ENCODE measurements at regions not wholly inside any gene's neighbourhood (a gene's known extent, or its start where the extent isn't known, plus 50 kb on each side); places are given as distances from the start of the nearest gene placed in this dataset.

DNA sequence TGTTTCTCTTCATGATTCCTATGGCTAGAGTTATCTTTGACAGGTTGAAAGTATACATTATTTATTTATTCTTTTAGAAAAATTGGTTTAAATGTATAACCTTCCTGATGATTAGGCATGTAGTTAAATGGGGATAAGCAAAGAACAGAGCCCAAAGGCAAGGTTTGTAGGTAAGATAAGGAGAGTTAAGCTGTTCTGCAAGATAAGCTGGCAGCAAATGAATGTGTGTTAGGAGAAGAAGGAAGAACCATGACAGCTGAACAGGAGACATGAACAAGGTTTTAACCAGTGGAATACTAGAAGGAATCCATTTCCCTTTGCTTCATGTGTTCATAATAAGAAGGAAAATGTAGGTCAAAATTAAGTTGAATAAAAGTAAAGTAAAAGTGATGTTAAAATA is 1330.1 kb upstream of the USP15 start:
- DNase-seq, result no peak

DNA sequence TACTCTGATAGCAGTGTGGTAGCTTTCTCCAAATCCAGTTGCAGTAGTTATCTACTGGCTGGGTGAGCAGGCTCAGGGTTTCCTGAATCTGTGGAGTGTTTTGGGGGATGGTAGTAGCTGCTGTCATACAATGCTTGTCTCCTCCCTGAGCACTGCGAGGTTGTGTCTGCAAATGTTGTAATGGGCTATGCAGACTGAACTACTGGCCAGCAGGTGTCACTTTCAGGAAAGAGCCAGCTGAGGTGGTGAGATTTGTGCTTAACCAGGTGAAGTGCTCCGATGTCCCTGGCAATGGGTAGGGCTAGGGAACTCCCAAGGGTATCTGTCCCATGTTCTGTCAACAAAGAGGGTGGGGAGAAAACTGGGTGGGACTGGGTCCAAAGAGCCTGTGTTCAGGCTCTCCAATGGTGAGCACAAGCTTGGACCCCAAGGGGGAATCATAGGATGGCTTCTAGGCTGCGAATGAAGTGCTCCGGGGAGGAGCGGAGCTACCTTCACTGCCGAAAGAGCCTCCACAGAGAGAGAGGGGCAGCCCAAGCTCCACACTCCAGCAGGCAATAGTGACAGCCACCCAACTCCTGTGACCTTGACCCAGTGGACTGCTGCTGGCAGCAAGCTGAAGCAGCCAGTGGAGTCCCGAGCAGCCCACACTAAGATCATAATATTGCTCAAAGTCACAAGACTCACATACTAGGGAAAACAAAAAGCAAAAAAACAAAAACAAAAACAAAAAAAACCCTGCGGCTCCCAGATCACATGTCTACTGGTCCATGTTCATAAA is 1324.0 kb upstream of the USP15 start:
- DNase-seq, result no peak

DNA sequence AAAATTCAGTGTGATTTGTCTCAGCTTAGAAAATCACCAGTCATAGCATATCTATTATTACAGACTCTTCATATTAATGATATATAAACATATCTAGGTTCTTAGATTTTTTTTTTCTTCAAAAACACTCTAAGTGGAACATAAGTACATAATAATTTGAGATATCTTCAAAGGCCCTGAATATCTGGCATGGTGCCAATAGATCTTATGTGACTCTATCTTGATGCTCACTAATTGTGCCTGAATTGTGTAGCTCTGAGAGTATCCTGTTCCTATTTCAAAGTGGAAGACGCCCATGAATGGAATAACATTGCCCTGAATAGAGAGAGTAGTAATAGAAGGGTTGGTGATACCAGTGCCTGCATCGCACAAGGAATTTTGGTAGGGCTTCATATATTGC is 1312.7 kb upstream of the USP15 start:
- no peak for DNase-seq

DNA sequence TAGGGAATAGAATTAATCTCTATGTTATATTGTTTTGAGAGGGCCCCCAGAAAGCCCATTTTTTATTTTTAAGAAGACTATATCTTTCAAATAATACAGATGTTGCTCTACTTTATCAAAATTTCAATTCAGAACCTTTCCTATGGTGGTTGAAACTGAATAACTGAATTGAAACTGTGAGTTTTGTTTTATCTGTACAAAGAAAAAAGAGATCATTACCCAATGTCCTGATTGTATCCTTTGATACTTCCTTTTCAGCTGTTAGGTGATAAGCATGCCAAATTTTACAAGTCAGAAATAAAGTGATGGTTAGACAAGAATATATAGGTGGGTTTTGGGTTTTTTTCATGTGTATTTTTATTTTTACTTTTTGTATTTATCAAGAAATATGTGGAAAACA is 1293.1 kb upstream of the USP15 start:
- DNase-seq, result no peak

DNA sequence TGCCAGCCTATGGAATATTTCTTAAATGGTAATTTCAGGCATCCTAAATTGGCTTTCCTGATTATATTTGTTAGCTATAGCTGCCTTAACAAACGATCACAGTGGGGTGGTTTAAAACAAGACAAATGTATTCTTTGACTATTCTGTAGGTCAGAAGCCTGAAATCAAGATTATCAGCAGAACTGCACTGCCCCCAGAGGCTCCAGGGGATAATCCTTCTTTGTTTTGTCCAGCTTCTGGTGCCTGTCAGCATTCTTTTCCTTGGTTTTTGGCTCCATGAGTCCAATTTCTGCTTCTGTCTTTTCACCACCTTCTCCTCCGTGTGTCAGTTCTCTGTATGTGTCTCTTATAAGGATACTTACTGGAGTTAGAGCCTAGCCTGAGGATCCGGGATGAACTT is 1282.2 kb upstream of the USP15 start:
- no peak for DNase-seq

DNA sequence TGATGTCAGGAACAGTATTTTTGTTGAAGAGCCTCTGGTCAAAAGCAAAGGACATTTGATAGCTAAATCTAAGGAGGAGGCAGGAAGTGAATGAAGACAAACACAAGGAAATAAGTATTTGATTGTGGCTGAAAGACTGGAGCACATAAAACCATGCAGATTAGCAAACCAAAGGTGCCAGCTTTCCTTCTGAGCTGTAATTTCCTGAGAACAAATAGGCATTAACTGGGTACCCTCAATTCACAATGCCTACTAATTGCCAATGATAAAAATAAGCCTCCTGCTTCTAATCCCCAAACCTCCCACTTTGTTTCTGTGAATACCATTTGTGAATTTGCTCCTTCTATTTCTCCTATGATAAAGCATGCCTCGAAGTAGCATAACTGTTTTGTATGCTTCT is 1279.6 kb upstream of the USP15 start:
- no peak for DNase-seq

DNA sequence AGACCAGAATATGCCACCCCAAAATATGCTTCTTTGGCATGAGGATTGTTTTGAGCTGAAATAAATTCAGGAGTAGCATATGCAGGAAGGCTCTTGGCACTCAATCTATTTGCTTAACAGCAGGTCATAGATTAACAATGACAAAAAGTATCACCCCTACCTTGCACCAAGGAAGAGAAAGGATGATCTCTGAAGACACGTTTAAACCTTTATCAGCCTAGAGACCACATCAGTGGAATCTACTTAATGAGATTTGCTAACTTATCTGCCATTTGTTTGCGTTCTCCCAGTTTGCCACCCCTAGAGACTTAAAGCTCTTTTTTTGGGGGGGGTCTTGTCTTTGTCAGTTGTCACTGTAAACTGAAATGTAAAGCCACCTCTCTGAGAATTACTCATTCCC is 1278.7 kb upstream of the USP15 start:
- no peak for DNase-seq

DNA sequence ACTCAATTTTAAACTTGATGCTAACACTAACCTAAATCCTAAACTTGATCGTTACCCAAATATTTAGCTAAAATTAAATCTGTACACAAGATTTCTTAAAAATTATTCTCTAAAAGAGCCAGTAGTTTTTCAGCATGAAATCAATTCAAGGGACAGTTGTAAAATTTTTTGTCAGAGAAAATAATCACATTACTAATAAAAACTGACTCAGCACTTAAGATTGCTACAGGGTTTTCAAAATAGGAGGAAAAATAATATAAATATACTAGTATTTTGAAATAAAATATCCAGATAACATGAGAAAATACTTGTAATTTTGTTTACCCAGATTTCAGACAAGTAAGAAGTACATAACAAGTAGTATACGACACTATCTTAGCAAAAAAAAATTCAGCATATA is 1268.1 kb upstream of the USP15 start:
- DNase-seq, result no peak

DNA sequence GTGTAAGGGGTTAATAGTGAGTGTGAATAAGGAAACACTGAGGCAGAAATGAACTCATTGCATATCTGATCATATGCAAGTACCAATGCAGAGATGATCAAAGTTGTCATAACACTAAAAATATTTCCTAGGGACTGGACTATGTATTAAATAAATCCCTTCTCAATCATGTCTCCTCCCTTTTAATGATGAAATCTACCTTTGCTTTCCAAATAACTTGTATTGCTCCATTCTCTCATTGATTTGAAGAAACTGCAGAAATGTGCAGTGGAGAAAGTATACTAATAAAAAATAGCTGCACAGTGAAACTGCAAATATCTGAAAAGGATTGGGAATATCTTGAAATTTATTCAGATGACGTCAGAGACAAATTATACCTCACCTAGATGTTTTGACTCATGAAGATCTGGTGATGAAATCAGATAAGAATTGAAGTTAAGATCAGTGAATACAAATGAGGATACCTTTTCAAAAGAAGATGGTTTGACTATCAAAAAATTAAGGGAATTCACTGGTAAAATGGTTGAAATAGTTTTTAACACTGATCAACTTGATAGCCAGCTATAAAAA is 1264.9 kb upstream of the USP15 start:
- DNase-seq, result no peak

DNA sequence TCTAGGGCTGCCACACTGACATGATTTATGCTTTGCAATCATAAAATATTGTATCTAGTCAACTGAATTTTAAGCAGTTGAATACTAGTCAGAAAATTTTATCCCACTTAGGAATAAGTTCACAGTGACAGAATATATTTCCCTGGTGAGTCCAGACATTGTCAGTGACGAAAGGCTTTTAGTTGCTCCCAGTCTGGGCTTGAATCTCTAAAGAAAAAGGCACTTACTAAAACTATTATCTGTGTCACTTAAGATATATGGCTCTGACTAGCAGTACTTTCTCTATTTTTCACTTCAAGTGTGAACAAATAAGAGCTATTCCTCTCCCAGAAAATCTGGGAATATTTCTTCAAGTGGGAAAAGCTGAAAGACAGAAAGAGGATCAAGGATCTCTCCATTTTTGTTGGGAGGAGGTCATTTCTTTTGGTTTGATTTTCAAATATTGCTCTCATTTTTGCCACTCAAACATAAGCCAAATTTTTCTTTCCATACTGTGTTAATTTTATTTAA is 1262.3 kb upstream of the USP15 start:
- peak; percentile 24 for DNase-seq

DNA sequence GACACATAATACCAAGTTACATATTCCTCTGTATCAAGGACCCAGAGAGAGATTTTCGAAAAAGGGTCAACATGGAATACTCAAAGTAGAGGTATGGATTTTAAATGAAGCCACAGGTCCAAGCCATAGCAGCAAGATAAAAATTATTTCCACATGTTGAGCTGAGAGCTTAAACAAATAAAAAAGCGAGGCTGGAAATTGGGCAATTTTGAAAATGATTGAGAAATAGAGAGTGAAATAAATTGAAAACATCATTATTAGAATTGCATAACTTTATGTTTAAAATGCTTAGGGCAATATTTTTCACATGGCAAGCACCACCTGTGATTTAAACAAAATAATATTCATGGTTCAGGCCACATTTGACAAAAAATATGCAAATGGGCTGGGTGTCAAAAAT is 1251.0 kb upstream of the USP15 start:
- no peak for DNase-seq

DNA sequence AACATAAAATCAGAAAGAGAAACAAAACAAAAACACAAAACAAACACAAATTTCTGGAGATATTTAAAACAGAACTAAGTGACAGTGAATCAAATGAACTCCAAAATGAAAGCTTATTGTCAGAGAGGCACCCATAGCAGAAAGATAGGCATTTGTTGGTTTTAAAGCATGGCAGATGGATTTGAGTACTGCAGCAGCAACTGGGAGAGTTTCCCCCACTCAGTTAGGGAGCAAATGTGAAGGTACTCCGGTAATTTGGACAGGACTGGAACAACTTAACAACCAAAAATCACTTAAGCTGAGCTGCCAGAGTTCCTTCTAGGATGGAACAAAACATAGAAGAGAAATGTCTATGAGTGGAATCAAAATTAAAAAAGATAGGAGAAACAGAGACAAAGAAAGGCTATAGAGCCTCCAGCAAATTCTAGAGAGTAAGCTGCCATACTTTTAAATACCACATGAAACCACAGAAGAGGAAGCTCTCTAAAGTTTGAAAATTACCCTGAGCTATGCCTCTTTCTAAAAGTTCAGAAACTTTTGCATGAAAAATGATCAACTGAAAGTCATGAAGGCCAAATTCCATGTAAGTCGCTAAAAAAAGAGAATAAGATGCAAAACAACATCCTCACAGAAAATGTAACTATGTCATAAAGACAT is 1248.3 kb upstream of the USP15 start:
- DNase-seq, result no peak

DNA sequence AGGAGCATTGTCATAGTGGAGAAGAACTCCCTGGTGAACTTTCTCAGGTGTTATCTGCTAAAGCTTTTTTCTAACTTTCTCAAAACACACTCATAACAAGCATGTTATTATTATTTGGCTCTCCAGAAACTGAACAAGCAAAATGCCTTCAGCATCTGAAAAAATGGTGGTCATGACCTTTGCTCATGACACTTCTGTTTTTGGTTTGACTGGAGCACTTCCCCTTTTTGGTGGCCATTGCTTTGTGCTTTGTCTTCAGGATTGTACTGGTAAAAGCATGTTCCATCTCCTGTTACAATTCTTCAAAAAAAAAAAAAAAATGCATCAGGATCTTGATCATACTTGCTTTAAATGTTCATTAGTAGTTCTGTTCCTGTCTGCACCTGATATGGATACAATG is 1241.6 kb upstream of the USP15 start:
- no peak for DNase-seq

DNA sequence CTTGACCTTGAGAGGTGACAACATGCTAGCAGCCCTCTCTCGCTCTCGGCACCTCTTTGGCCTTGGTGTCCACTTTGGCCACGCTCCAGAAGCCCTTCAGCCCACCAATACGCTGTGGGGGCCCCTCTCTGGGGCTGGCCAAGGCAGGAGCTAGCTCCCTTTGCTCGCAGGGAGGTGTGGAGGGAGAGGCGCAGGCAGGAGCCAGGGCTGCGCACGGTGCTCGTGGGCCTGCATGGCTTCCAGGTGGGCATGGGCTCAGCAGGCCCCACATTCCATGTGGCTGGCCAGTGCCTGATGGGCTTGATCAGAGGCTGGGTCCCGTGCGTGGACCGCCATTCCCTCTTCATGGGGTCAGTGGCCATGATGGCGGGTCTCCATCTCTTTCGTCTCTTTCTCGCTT is 1237.0 kb upstream of the USP15 start:
- DNase-seq, result no peak

DNA sequence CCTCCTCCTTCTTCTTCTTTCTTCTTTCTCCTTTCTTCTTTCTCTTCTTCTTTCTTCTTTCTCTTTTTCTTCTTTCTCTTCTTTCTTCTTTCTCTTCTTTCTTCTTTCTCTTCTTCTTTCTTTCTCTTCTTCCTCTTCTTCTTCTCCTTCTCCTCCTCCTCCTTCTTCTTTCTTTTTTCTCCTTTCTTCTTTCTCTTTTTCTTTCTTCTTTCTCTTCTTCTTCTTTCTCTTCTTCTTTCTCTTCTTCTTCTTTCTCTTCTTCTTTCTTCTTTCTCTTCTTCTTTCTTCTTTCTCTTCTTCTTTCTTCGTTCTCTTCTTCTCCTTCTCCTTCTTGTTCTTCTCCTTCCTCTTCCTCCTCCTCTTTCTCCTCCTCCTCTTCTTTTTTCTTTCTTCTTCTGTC is 1230.7 kb upstream of the USP15 start:
- DNase-seq, result no peak

DNA sequence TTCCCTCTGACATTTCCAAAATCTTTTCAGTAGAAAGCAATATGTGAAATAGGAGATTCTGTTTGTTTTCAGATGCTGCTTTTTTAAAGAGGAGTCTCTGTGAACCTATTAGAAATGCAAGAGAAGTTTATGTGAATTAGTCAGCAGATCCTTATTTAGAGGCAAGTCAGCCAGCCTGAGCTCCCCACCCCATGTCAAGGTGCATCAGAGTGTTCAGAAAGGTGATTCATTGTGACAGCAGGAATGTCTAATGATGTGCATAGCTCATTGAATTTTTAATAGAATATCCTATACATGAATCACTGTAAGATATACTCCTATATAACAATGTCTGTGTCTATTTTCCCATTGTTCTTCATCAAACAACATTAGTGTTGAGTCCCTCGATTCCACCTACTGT is 1222.4 kb upstream of the USP15 start:
- DNase-seq, result peak; percentile 42

DNA sequence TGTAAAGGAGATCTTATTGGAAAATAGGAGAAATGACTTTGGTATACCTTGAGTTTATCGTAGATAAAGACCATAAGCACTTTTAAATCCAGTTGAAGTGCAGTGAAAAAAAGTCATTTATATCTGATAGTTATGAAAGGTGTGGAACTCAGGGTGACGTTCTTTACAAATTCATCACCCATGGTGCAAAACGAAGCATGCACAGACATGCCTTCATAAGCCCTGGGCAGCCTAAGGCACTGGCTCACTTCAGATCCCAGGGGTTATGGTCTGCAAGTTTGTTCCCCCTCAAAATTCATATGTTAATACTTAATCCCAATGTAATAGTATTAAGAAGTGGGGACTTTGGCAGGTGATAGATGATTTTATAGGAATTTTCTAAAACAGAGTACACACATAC is 1216.4 kb upstream of the USP15 start:
- no peak for DNase-seq

DNA sequence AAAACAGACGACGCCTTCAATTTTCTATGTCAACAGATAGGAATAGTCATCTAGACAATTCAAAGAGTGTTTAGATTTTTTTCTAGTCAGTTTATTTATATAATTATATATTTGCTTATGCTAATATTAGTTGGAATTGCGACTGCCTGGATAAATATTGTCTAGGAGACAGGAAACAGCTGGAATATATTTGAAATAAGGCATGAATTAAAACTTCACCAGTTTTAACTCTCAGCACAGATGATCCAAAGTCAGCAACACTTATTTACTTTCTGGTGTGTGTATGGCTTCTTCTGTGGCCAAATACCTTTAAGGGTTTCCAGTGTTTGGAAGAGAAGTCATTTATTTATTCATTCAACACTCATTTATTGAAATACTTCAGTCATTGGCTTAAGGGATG is 1215.4 kb upstream of the USP15 start:
- DNase-seq, result no peak

DNA sequence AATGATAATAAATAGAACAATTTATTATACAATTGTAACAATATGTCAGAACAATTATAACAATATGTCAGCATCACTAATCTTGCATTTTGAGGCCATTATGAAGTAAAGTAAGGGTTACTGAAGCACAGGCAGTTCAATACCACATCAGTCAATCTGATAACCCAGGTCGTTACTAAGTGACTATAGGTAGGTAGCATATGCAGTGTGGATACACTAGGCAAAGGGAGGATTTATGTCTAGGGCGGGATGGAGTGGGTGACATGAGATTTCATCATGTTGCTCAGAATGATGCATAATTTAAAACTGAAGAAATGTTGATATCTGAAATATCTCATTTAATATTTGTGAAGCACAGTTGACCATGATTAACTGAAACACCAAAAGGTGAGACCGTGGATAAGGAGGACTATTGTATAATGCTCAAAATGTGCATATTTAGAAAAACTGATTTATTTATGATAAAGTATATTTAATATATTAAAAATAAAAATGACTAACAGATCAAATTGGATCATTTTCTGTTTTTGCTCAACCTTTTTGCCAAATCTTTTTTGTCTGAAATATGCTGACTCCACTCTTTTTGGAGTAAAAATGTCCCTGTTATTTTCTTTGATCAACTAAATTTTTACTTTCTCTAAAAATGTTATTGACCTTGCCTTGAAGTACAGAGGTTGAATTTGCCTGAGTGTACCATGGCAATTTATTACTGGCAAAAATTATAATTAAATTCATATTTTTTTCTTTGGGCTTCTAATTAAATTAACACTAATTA is 1189.4 kb upstream of the USP15 start:
- no peak for DNase-seq

DNA sequence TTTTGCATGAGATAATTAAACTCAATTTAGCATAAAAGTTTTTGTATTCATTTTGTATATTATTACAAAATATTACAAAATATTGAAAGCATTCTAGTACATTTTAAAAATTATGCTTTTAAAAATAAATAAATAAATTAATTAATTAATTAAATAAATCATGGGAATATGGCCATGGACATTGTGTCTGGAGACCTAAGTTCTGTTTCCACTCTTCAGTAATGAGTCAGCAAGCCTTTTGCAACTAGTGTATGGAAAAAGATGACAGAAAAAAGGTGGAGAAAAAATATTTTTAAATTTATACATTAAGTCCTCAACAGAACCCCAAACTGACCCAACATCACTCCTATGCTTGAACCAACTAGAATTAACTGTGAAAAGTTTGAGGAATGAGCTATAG is 1187.5 kb upstream of the USP15 start:
- DNase-seq, result no peak

DNA sequence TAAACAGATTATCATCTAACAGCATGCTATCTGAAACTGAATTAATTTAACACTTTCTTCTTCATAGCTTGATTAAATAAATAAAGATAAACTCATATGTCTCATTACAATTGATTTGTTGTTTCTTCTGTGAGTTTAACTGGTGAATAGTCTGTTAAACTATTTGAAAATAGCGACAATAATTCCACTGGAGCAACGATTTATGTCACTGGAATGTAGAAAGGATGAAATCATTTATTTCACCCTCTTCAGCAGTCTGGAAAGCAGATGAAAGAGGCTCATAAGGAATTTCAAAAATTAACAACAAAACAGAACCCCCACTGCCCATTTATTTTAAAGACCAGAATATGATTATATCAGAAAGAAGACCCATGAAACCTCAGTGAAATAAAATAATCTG is 1165.1 kb upstream of the USP15 start:
- no peak for DNase-seq

DNA sequence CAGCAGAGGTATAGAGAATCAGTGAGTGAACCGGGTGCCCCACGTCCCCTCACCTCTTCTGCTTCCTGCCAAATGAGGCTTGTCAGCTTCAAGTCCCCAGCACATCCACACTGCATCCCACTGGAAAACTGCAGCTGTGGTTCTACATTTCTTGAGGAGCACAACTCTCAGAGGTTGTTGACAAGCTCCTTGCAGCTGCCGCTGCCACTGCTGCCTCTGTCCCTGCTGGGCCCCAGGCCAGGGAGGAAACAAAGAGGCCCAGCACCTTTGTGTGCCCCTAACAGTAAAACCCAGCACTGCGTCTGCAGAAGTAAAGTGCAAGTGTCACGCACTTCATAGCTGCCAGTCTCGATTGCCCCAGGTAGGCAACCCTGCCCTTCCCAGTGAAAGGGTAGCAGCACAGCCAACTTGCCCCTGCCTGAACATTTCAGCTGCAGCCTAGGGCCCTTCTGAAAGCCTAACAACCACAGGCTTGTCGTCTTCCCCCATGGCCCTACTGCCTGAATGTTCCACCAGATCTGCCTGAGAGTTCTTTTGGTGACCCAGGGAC is 1162.1 kb upstream of the USP15 start:
- DNase-seq, result peak; percentile 8

DNA sequence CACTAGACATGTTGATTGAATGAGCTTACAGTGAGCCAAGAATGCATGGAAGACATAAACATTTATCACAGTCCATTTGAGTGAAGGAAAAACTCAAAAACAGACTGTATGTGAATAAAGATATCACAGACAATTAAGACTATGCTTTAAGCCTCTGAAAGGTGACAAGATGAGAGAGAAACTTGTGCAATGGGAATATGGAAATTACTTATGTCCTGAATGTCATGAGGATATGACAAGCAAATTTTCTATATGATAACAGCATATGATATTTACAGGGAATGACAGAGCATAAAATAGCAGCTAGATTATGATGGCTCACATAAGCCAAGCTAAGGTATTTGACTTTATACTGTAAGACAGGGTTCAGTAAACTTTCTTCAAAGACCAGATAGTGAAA is 1153.1 kb upstream of the USP15 start:
- DNase-seq, result no peak
